ENCODE measurements at regions not wholly inside any gene's neighbourhood (a gene's known extent, or its start where the extent isn't known, plus 50 kb on each side); places are given as distances from the start of the nearest gene placed in this dataset.

GRCh38 chr20:55561259-55561658 lies 444.1 kb downstream of the CBLN4 start:
- DNase-seq: no peak
- Mint-ChIP-seq H3K27me3 (no peaks in the 10 kb centered on the region), H3K9me3 (peaks cover 0 to 18% (median 9%) of the 10 kb centered on the region in 5 donors), H3K4me1 (no peaks in the 10 kb centered on the region), H3K4me3 (no peak overlapping the region), H3K36me3 (no peaks in the 10 kb centered on the region), H3K27ac (no peak overlapping the region)
- POLR2A ChIA-PET: no interaction called here
- Histone ChIP-seq H3K4me3 (ENCODE audit: low read length) (no peak overlapping the region), H3K9me3 (ENCODE audit: low read length) (no peaks in the 10 kb centered on the region), H3K27me3 (ENCODE audit: insufficient read depth, low read length, poor library complexity, severe bottlenecking) (no peaks in the 10 kb centered on the region), H3K36me3 (ENCODE audit: insufficient read depth, low read length) (no peaks in the 10 kb centered on the region), H3K27ac (ENCODE audit: low read depth, low read length) (no peak overlapping the region), H3K4me1 (ENCODE audit: insufficient read depth, low read length) (no peaks in the 10 kb centered on the region)
- CTCF ChIA-PET: no interaction called here

- Histone ChIP-seq H3K36me3 (ENCODE audit: insufficient read depth, low read length) (no peaks in the 10 kb centered on the region), H3K4me1 (ENCODE audit: insufficient read depth, low read length) (no peaks in the 10 kb centered on the region), H3K27me3 (ENCODE audit: insufficient read depth, low read length, poor library complexity, severe bottlenecking) (no peaks in the 10 kb centered on the region), H3K4me3 (ENCODE audit: low read length) (no peak overlapping the region), H3K27ac (ENCODE audit: low read depth, low read length) (no peak overlapping the region), H3K9me3 (ENCODE audit: low read length) (no peaks in the 10 kb centered on the region)
- H3K27me3 Mint-ChIP-seq: no peaks in the 10 kb centered on the region
- no peak for DNase-seq
- no peaks in the 10 kb centered on the region for H3K36me3 Mint-ChIP-seq
- H3K4me3 Mint-ChIP-seq: no peak overlapping the region
- POLR2A ChIA-PET: no interaction called here
- CTCF ChIA-PET: no interaction called here
- no peaks in the 10 kb centered on the region for H3K4me1 Mint-ChIP-seq
- no peak overlapping the region for H3K27ac Mint-ChIP-seq
- peaks cover 0 to 22% (median 2%) of the 10 kb centered on the region in 5 donors for H3K9me3 Mint-ChIP-seq
These were observed 448.1 kb downstream of the CBLN4 start for GRCh38 chr20:55557191-55557590.

- Mint-ChIP-seq H3K27me3 (peaks cover 0 to 2% of the 10 kb centered on the region in 2 donors), H3K36me3 (no peaks in the 10 kb centered on the region), H3K4me1 (no peaks in the 10 kb centered on the region), H3K4me3 (no peak overlapping the region), H3K9me3 (peaks cover 0 to 23% (median 3%) of the 10 kb centered on the region in 5 donors), H3K27ac (no peak overlapping the region)
- no peak overlapping the region for H3K4me3 ChIP-seq (ENCODE audit: low read length)
- CTCF ChIA-PET: no interaction called here
- H3K9me3 ChIP-seq (ENCODE audit: low read length): no peaks in the 10 kb centered on the region
- no peaks in the 10 kb centered on the region for H3K27me3 ChIP-seq (ENCODE audit: insufficient read depth, low read length, poor library complexity, severe bottlenecking)
- POLR2A ChIA-PET: no interaction called here
- H3K4me1 ChIP-seq (ENCODE audit: insufficient read depth, low read length): no peaks in the 10 kb centered on the region
- H3K36me3 ChIP-seq (ENCODE audit: insufficient read depth, low read length): no peaks in the 10 kb centered on the region
- DNase-seq: no peak
- no peak overlapping the region for H3K27ac ChIP-seq (ENCODE audit: low read depth, low read length)
These were observed 450.2 kb downstream of the CBLN4 start for GRCh38 chr20:55555075-55555650.

- ChIA-PET POLR2A (no interaction called here), CTCF (no interaction called here)
- H3K27ac ChIP-seq (ENCODE audit: low read depth, low read length): no peak overlapping the region
- H3K4me1 ChIP-seq (ENCODE audit: insufficient read depth, low read length): no peaks in the 10 kb centered on the region
- Mint-ChIP-seq H3K27ac (no peak overlapping the region), H3K4me1 (no peaks in the 10 kb centered on the region), H3K9me3 (peaks cover 4 to 14% (median 7%) of the 10 kb centered on the region in 5 donors), H3K4me3 (no peak overlapping the region), H3K36me3 (no peaks in the 10 kb centered on the region), H3K27me3 (no peaks in the 10 kb centered on the region)
- no peaks in the 10 kb centered on the region for H3K27me3 ChIP-seq (ENCODE audit: insufficient read depth, low read length, poor library complexity, severe bottlenecking)
- H3K36me3 ChIP-seq (ENCODE audit: insufficient read depth, low read length): no peaks in the 10 kb centered on the region
- no peak overlapping the region for H3K4me3 ChIP-seq (ENCODE audit: low read length)
- H3K9me3 ChIP-seq (ENCODE audit: low read length): no peaks in the 10 kb centered on the region
- no peak for DNase-seq
These were observed 460.7 kb downstream of the CBLN4 start for GRCh38 chr20:55544638-55545037.

- no peak for DNase-seq
- H3K27ac ChIP-seq (ENCODE audit: low read depth, low read length): no peak overlapping the region
- Mint-ChIP-seq H3K36me3 (no peaks in the 10 kb centered on the region), H3K27me3 (peaks cover 0 to 1% of the 10 kb centered on the region in 2 donors), H3K4me1 (no peaks in the 10 kb centered on the region), H3K9me3 (peaks cover 3 to 15% (median 7%) of the 10 kb centered on the region in 5 donors), H3K4me3 (no peak overlapping the region), H3K27ac (no peak overlapping the region)
- no peaks in the 10 kb centered on the region for H3K9me3 ChIP-seq (ENCODE audit: low read length)
- POLR2A ChIA-PET: no interaction called here
- no peak overlapping the region for H3K4me3 ChIP-seq (ENCODE audit: low read length)
- no peaks in the 10 kb centered on the region for H3K4me1 ChIP-seq (ENCODE audit: insufficient read depth, low read length)
- CTCF ChIA-PET: no interaction called here
- H3K27me3 ChIP-seq (ENCODE audit: insufficient read depth, low read length, poor library complexity, severe bottlenecking): no peaks in the 10 kb centered on the region
- H3K36me3 ChIP-seq (ENCODE audit: insufficient read depth, low read length): no peaks in the 10 kb centered on the region
These were observed 464.8 kb downstream of the CBLN4 start for GRCh38 chr20:55540486-55540885.

GRCh38 chr20:55540013-55540412 lies 465.3 kb downstream of the CBLN4 start:
- no peaks in the 10 kb centered on the region for H3K4me1 Mint-ChIP-seq
- H3K27me3 Mint-ChIP-seq: peaks cover 0 to 1% of the 10 kb centered on the region in 2 donors
- H3K36me3 ChIP-seq (ENCODE audit: insufficient read depth, low read length): no peaks in the 10 kb centered on the region
- no peak overlapping the region for H3K27ac Mint-ChIP-seq
- peaks cover 3 to 14% (median 8%) of the 10 kb centered on the region in 5 donors for H3K9me3 Mint-ChIP-seq
- ChIA-PET POLR2A (no interaction called here), CTCF (no interaction called here)
- no peaks in the 10 kb centered on the region for H3K27me3 ChIP-seq (ENCODE audit: insufficient read depth, low read length, poor library complexity, severe bottlenecking)
- no peaks in the 10 kb centered on the region for H3K4me1 ChIP-seq (ENCODE audit: insufficient read depth, low read length)
- no peak for DNase-seq
- no peak overlapping the region for H3K4me3 Mint-ChIP-seq
- no peak overlapping the region for H3K27ac ChIP-seq (ENCODE audit: low read depth, low read length)
- H3K36me3 Mint-ChIP-seq: no peaks in the 10 kb centered on the region
- no peaks in the 10 kb centered on the region for H3K9me3 ChIP-seq (ENCODE audit: low read length)
- H3K4me3 ChIP-seq (ENCODE audit: low read length): no peak overlapping the region

GRCh38 chr20:55538261-55538908 lies 466.9 kb downstream of the CBLN4 start:
- H3K27ac ChIP-seq (ENCODE audit: low read depth, low read length): no peak overlapping the region
- H3K9me3 ChIP-seq (ENCODE audit: low read length): no peaks in the 10 kb centered on the region
- no peak overlapping the region for H3K4me3 Mint-ChIP-seq
- H3K27me3 Mint-ChIP-seq: peaks cover 0 to 1% of the 10 kb centered on the region in 2 donors
- no peaks in the 10 kb centered on the region for H3K36me3 ChIP-seq (ENCODE audit: insufficient read depth, low read length)
- no peak overlapping the region for H3K4me3 ChIP-seq (ENCODE audit: low read length)
- POLR2A ChIA-PET: no interaction called here
- CTCF ChIA-PET: no interaction called here
- H3K36me3 Mint-ChIP-seq: no peaks in the 10 kb centered on the region
- peaks cover 3 to 14% (median 10%) of the 10 kb centered on the region in 5 donors for H3K9me3 Mint-ChIP-seq
- H3K27me3 ChIP-seq (ENCODE audit: insufficient read depth, low read length, poor library complexity, severe bottlenecking): no peaks in the 10 kb centered on the region
- no peaks in the 10 kb centered on the region for H3K4me1 ChIP-seq (ENCODE audit: insufficient read depth, low read length)
- DNase-seq: no peak
- no peaks in the 10 kb centered on the region for H3K4me1 Mint-ChIP-seq
- H3K27ac Mint-ChIP-seq: no peak overlapping the region

- ChIA-PET POLR2A (no interaction called here), CTCF (no interaction called here)
- Mint-ChIP-seq H3K4me1 (no peaks in the 10 kb centered on the region), H3K27ac (no peak overlapping the region), H3K9me3 (peaks cover 2 to 10% (median 7%) of the 10 kb centered on the region in 5 donors), H3K27me3 (peaks cover 0 to 1% of the 10 kb centered on the region in 2 donors), H3K4me3 (no peak overlapping the region), H3K36me3 (no peaks in the 10 kb centered on the region)
- Histone ChIP-seq H3K27me3 (ENCODE audit: insufficient read depth, low read length, poor library complexity, severe bottlenecking) (no peaks in the 10 kb centered on the region), H3K27ac (ENCODE audit: low read depth, low read length) (no peak overlapping the region), H3K36me3 (ENCODE audit: insufficient read depth, low read length) (no peaks in the 10 kb centered on the region), H3K9me3 (ENCODE audit: low read length) (no peaks in the 10 kb centered on the region), H3K4me1 (ENCODE audit: insufficient read depth, low read length) (no peaks in the 10 kb centered on the region), H3K4me3 (ENCODE audit: low read length) (no peak overlapping the region)
- no peak for DNase-seq
These were observed 470.0 kb downstream of the CBLN4 start for GRCh38 chr20:55535366-55535765.

Data from CD8-positive, alpha-beta memory T cell (primary cell).